Left cardiac atrium (tissue), 4 donors: ENCODE measurements at regions not wholly inside any gene's neighbourhood (a gene's known extent, or its start where the extent isn't known, plus 50 kb on each side); places are given as distances from the start of the nearest gene placed in this dataset.

Experiments
- ATAC-seq, 2 donors: fragments of 200-7000 bp; cut with Tn5 transposase; one replicate each; pipeline ENCODE4 v1.9.1; 2020; ENCODE audit warnings: mild to moderate bottlenecking in 2 of 2, moderate library complexity in 2 of 2
- DNase-seq: peaks from one replicate; pipeline ENCODE4 v3.0.0-alpha.2; 2020
- intact Hi-C, 2 donors: fragments of 100-400 bp; cut with DNase I; formaldehyde crosslinking; loops; one replicate each; pipeline versions ENCODE4 v1.14.1 to v1.15.1; 2022 to 2023
- donor health status: DM: no; HTN: yes; CAD: no.
- donor health status: DM: no; HTN: yes; CAD: no; lungs with severe emphysema.
- donor health status: DM: yes; HTN: yes; CAD: no.
- donor health status: Dilated cardiomyopathy.

GRCh38 chr17:63349478-63350000 is 96.6 kb downstream of the CYB561 start:
- peak; percentile 3 to 92 for ATAC-seq
- DNase-seq = no peak
- intact Hi-C loops = no loop called here

- ATAC-seq (no peak), DNase-seq (no peak)
- intact Hi-C loops = no loop called here
These were observed 95.7 kb downstream of the CYB561 start for GRCh38 chr17:63350364-63350763.

GRCh38 chr17:63354256-63354655 is 91.8 kb downstream of the CYB561 start:
- ATAC-seq = no peak
- intact Hi-C loops = no loop called here
- DNase-seq = no peak

DNA sequence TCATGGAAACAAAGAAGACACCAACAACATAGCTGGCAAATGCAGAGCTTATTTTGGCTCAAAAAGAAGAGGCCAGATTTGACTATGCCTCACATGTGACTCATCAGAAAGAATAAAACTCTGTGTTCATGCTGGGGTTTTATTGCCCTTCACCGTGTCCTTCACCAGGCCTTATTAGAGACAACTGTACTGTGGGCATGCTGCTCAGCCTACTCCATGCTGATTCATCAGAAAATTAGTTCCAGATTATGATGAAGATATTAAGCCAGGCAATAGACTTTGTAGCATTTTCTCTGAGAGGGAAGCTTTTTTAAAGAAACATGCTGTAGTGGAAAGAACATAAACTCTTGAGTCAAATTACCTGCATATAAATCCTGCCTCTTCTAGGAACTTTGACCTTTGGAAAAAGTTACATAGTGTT is 89.8 kb downstream of the CYB561 start:
- ATAC-seq (peak; percentile 73 to 95), DNase-seq (no peak)
- intact Hi-C loops = no loop called here

GRCh38 chr17:63358111-63358839 is 87.8 kb downstream of the CYB561 start:
- intact Hi-C loops = loop anchor here in 1 of 2 donors (1.0 kb wide), 1 partner anchor 13 kb away; no protein-coding TSS in a partner anchor
- ATAC-seq (peak in 1 of 2 donors; percentile 30), DNase-seq (no peak)

GRCh38 chr17:63358956-63359355 is 87.2 kb downstream of the CYB561 start:
- no peak for DNase-seq

GRCh38 chr17:63361182-63361581 is 84.9 kb downstream of the CYB561 start:
- DNase-seq (no peak), ATAC-seq (peak in 1 of 2 donors; percentile 71)
- intact Hi-C loops = no loop called here

More at GRCh38 chr17:63358956-63359355, 87.2 kb downstream of the CYB561 start:
- intact Hi-C loops = loop anchor here in 1 of 2 donors (1.0 kb wide), 1 partner anchor 12 kb away; no protein-coding TSS in a partner anchor
- no peak for ATAC-seq

GRCh38 chr17:63362115-63362514 is 84.0 kb downstream of the CYB561 start:
- intact Hi-C loops = no loop called here
- no peak for ATAC-seq
- no peak for DNase-seq

- no peak for DNase-seq
- intact Hi-C loops = no loop called here
- ATAC-seq = peak in 1 of 2 donors; percentile 35
These were observed 81.7 kb downstream of the CYB561 start for GRCh38 chr17:63364387-63364786.

DNA sequence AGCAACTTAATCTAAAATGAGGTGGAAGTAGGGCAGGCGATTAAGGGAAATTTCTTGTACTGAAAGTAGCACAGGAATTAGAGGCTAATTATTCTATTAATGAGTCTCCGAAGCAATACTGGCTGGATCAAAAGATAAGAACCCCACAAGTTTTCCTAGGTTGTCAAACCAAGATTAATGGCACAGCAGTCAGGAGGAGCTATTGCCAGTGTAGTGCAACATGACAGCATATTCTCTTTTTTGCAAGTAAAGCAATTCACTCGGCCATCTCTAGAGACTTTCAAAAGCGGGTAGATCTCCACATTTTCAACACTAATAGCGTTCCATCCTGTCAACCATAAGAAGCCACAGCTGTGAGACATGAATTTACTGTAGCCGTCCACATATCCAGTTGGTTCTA is 81.2 kb downstream of the CYB561 start:
- DNase-seq = no peak
- intact Hi-C loops = no loop called here
- no peak for ATAC-seq

GRCh38 chr17:63365366-63366240 is 80.5 kb downstream of the CYB561 start:
- DNase-seq = no peak

DNA sequence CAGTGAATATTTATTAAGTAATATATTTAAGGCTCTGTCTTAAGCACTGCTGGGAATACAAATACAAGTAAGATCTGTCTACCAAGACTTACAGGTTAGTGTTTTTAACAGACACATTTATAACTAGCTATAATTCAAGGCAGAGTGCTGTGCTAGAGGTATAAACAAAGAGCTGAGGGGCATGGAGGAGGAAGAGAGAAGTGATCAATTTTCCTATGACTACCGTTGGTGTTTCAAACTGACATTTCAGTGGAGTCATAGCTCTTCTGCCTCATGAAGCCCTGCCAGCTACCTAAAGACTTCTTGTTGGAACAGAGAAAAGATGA is 79.9 kb downstream of the CYB561 start:
- ATAC-seq (no peak), DNase-seq (no peak)
- intact Hi-C loops = no loop called here

More at GRCh38 chr17:63365366-63366240, 80.5 kb downstream of the CYB561 start:
- ATAC-seq = no peak
- intact Hi-C loops = no loop called here

DNA sequence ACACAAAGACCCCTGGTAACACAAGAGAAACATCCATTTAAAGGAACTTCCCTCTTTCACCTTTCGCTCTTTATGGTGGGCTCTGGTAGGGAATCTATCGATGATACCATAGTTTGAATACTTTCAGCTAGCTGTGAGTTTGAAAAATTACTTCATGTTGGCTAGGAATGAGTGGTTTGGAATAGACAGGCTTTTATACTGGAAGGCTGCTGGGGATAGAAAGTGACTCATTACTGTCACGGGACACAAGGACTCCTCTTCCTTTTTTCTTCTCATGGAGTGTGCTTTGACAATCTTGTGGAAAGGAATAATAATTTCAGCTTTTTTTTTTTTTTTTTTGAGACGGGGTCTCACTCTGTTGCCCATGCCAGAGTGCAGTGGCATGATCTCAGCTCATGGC is 76.9 kb downstream of the CYB561 start:
- peak in 1 of 2 donors; percentile 65 for ATAC-seq
- no peak for DNase-seq
- intact Hi-C loops = no loop called here

DNA sequence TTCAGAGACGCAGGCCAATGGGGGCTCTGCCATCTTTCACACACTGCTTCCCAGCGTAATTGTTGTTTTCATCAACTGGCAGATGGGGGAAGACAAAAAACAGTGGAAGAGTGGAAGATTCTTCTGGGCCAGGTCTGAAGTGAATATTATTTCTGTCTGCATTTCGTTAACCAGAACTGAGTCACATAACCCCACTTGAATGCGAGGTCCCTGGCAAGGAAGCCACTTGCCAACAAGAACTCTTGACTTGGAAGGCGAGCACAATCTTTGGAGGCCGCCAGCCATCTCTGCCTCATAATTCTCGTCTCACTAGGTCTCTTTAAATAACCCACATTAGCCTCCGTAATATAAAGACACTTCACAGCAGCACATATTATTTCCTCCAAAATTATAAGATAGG is 75.4 kb downstream of the CYB561 start:
- ATAC-seq (no peak), DNase-seq (no peak)
- intact Hi-C loops = loop anchor here in 1 of 2 donors (1.0 kb wide), 1 partner anchor 12 kb away; no protein-coding TSS in a partner anchor

DNA sequence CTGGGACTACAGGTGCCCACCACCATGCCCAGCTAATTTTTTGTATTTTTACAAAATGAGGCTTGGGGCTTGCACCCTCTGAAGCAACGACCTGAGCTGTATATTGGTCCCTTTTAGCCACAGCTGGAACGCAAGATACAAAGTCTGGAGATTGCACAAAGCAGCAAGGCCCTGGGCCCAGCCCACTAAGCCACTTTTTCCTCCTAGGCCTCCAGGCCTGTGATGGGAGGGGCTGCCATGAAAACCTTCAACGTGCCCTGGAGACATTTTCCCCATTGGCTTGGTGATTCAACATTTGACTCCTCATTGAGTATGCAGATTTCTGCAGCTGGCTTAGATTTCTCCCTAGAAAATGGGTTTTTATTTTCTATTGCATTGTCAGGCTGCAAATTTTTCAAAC is 69.2 kb downstream of the CYB561 start:
- ATAC-seq (no peak), DNase-seq (no peak)
- intact Hi-C loops = no loop called here

DNA sequence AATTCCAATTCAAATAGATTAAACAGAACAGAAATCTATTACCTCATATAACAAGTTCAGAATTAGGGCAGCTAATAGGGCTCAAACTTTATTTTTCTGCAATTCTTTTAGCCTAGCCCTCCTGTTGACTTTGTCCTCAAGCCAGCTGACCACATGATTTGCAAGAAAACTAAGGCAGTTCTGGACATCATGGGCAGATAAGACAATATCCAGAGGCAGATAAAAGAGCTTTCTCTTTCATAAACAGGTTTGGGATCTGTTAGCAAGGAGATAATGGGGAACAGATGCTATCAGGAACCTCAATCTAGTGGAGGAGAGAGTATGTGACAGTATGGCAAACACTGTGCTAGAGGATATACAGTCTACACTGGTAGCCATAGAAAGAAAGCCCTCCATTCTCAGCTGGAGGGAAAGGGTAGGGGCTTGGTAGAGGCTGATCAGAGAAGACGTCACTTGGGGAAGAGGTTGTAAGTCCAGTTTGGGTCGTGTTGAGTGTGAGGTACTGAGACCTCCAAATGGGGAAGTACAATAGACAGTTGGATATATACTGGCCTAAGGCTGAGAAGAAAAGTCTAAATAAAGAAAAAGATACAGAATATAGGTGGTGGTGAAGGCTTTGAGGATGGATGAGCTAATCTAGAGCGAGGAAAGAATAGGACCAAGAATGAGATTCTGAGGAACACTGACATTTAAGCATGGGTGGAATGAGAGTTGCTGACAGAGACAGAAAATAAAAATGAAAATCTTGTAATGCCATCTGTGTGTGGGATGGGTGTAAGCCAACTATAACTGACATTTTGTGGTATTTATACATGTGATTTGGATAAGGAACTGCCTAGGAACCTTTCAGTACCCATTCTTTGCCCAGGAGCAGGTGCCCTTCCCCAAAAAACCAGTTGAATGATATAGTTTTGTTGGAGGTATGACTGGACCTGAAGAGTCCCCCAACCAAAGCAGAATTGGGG is 67.4 kb downstream of the CYB561 start:
- peak in 1 of 2 donors; percentile 50 for ATAC-seq
- DNase-seq = no peak
- intact Hi-C loops = no loop called here

GRCh38 chr17:63379636-63380035 is 66.5 kb downstream of the CYB561 start:
- intact Hi-C loops = no loop called here
- no peak for ATAC-seq
- DNase-seq = no peak

- intact Hi-C loops = no loop called here
- ATAC-seq (no peak), DNase-seq (no peak)
These were observed 64.9 kb downstream of the CYB561 start for GRCh38 chr17:63381101-63381729.
